GM12878 (cell line): ENCODE measurements at regions not wholly inside any gene's neighbourhood (a gene's known extent, or its start where the extent isn't known, plus 50 kb on each side); places are given as distances from the start of the nearest gene placed in this dataset.

Experiments used
- ATAC-seq: fragments of 200-7000 bp; cut with Tn5 transposase; 3 replicates; pipeline ENCODE4 v1.9.1; 2020; ENCODE audit warnings: mild to moderate bottlenecking, moderate library complexity
- BruUV-seq: library from RNA; stranded (reverse); fragments of 400-500 nt; replicated peaks from 2 replicates; lab custom pipeline; 2021; lab: Mats Ljungman, UMichigan
- CTCF ChIA-PET: fragments of 300-600 bp; sonication (Branson Sonifier 250); formaldehyde crosslinking; extraction: SDS; loops from one replicate; lab custom pipeline; 2021; ENCODE audit warnings: inconsistent platforms; lab: Yijun Ruan, JAX
- POLR2A ChIA-PET: fragments of 350-600 bp; formaldehyde crosslinking; extraction: SDS; loops from one replicate; lab custom pipeline; 2021; ENCODE audit warnings: inconsistent platforms; lab: Charles Lee
- RAD21 ChIA-PET: fragments of 300-600 bp; sonication (Branson Sonifier 250); formaldehyde crosslinking; loops from one replicate; lab custom pipeline; 2023; ENCODE audit warnings: antibody characterized with exemption; ENCODE audit not compliant: unreplicated experiment; lab: Charles Lee
- SMC1A ChIA-PET: fragments of 300-600 bp; sonication (Branson Sonifier 250); formaldehyde crosslinking; loops from one replicate; lab custom pipeline; 2023; ENCODE audit not compliant: unreplicated experiment, uncharacterized antibody; lab: Charles Lee
- DNase-seq: peaks from one replicate; pipeline ENCODE4 v3.0.0-alpha.2; 2011; ENCODE audit warnings: low read depth, low spot score
- FAIRE-seq: peaks from 3 replicates; lab custom pipeline; 2011; peaks lifted over from hg19 to GRCh38; lab: Jason Lieb, UNC
- H2AFZ ChIP-seq: 2 replicates; pipeline ENCODE4 v1.6.0; 2011; ENCODE audit warnings: low read depth, low read length, control low read depth; ENCODE audit not compliant: control insufficient read depth
- H3K27ac ChIP-seq: 2 replicates; pipeline ENCODE4 v1.5.1; 2011; ENCODE audit warnings: control low read depth; ENCODE audit not compliant: control insufficient read depth, insufficient read depth
- H3K27me3 ChIP-seq, 2 experiments: replicated peaks in 1 of 2; 2 replicates each; pipeline versions ENCODE4 v1.6.0 to v1.6.1; 2011; ENCODE audit warnings: low read length in 1 of 2; ENCODE audit not compliant: control insufficient read depth in 2 of 2, insufficient read depth in 2 of 2
- H3K36me3 ChIP-seq, 2 experiments: 2 replicates each; pipeline ENCODE4 v1.5.1; 2011; ENCODE audit warnings: low read length in 1 of 2; ENCODE audit not compliant: control insufficient read depth in 2 of 2, insufficient read depth in 2 of 2
- H3K4me1 ChIP-seq: 2 replicates; pipeline ENCODE4 v1.6.1; 2011; ENCODE audit warnings: mild to moderate bottlenecking, low read length, moderate library complexity, mixed read lengths; ENCODE audit not compliant: control insufficient read depth, insufficient read depth
- H3K4me2 ChIP-seq: 2 replicates; pipeline ENCODE4 v1.6.0; 2011; ENCODE audit warnings: control low read depth; ENCODE audit not compliant: control insufficient read depth, insufficient read depth
- H3K4me3 ChIP-seq: fragments of 200-600 bp; sonication (generic); 2 replicates; pipeline ENCODE4 v1.5.1; 2016
- H3K79me2 ChIP-seq: 2 replicates; pipeline ENCODE4 v1.6.0; 2011; ENCODE audit warnings: low read length; ENCODE audit not compliant: control insufficient read depth, insufficient read depth
- H3K9ac ChIP-seq: 2 replicates; pipeline ENCODE4 v1.8.0; 2011; ENCODE audit warnings: low read length, control low read depth, mixed read lengths; ENCODE audit not compliant: control insufficient read depth, insufficient read depth
- H3K9me3 ChIP-seq: replicated peaks from 3 replicates; pipeline ENCODE4 v1.5.1; 2011; ENCODE audit warnings: mild to moderate bottlenecking, low read length; ENCODE audit not compliant: control insufficient read depth, insufficient read depth
- H4K20me1 ChIP-seq: 2 replicates; pipeline ENCODE4 v1.6.0; 2011; ENCODE audit not compliant: control insufficient read depth, insufficient read depth
- ATF2 ChIP-seq: IDR thresholded peaks from 2 replicates; pipeline ENCODE4 v1.6.1; 2012; ENCODE audit warnings: low read length, inconsistent platforms
- ATF3 ChIP-seq: IDR thresholded peaks from 2 replicates; pipeline ENCODE4 v1.6.1; 2011; ENCODE audit warnings: low read depth, mild to moderate bottlenecking, low read length, moderate library complexity, borderline replicate concordance; ENCODE audit errors: extremely low read depth
- ATF7 ChIP-seq: fragments of 450-650 bp; IDR thresholded peaks from 2 replicates; pipeline ENCODE4 v1.6.1; 2016; ENCODE audit warnings: low read depth, mild to moderate bottlenecking
- CHD1 ChIP-seq: IDR thresholded peaks from 2 replicates; pipeline ENCODE4 v1.6.1; 2012; ENCODE audit warnings: low read depth, low read length, improper control_type of control experiment
- HDAC2 ChIP-seq: fragments of 200-600 bp; sonication (generic); IDR thresholded peaks from 2 replicates; pipeline ENCODE4 v1.6.1; 2017
- IKZF2 ChIP-seq, 2 experiments: fragments of 450-650 bp; IDR thresholded peaks; 2 replicates each; pipeline ENCODE4 v1.6.1; 2017; ENCODE audit warnings: mild to moderate bottlenecking in 2 of 2, moderate library complexity in 2 of 2
- KDM1A ChIP-seq: fragments of 200-600 bp; sonication (generic); IDR thresholded peaks from 2 replicates; pipeline ENCODE4 v1.6.1; 2016; ENCODE audit warnings: borderline replicate concordance
- MTA3 ChIP-seq: IDR thresholded peaks from 2 replicates; pipeline ENCODE4 v1.6.1; 2012; ENCODE audit warnings: low read length, inconsistent platforms, borderline replicate concordance
- NFXL1 ChIP-seq: fragments of 450-650 bp; IDR thresholded peaks from 2 replicates; pipeline ENCODE4 v1.6.1; 2017; ENCODE audit warnings: antibody characterized with exemption, mild to moderate bottlenecking, borderline replicate concordance
- PAX8 ChIP-seq: fragments of 450-650 bp; IDR thresholded peaks from 2 replicates; pipeline ENCODE4 v1.6.1; 2017; ENCODE audit warnings: mild to moderate bottlenecking, moderate library complexity
- POLR2AphosphoS5 ChIP-seq: IDR thresholded peaks from 2 replicates; pipeline ENCODE4 v1.6.1; 2011; ENCODE audit warnings: mild to moderate bottlenecking, low read length, inconsistent platforms
- RAD51 ChIP-seq: fragments of 450-650 bp; IDR thresholded peaks from 2 replicates; pipeline ENCODE4 v1.6.1; 2016; ENCODE audit warnings: moderate library complexity, mild to moderate bottlenecking, inconsistent platforms
- TCF12 ChIP-seq: IDR thresholded peaks from 2 replicates; pipeline ENCODE4 v1.6.1; 2011; ENCODE audit warnings: low read depth, mild to moderate bottlenecking, low read length
- ZBTB11 ChIP-seq: fragments of 450-650 bp; formaldehyde crosslinking; IDR thresholded peaks from 2 replicates; pipeline ENCODE4 v1.5.0; 2022; ENCODE audit warnings: mild to moderate bottlenecking, missing genetic modification characterization
- ZNF592 ChIP-seq: fragments of 450-650 bp; IDR thresholded peaks from 2 replicates; pipeline ENCODE4 v1.6.1; 2017; ENCODE audit warnings: mild to moderate bottlenecking, moderate library complexity
- ZNF622 ChIP-seq: fragments of 450-650 bp; IDR thresholded peaks from 2 replicates; pipeline ENCODE4 v1.6.1; 2017; ENCODE audit warnings: mild to moderate bottlenecking, inconsistent platforms
- WGBS: methylation state at CpG from one replicate; pipeline ENCODE4 v1.1.6; 2016; ENCODE audit warnings: low lambda C conversion rate; ENCODE audit not compliant: insufficient replicate concordance, insufficient coverage; ENCODE audit errors: missing lambda C conversion rate; 5-methylcytosine and 5-hydroxymethylcytosine counted together
- in situ Hi-C: fragments of 300-500 bp; cut with MboI; formaldehyde crosslinking; loops from 9 replicates; pipeline ENCODE4 v1.14.3; 2018; ENCODE audit warnings: mixed read lengths
- intact Hi-C: fragments of 100-400 bp; cut with micrococcal nuclease; formaldehyde crosslinking; loops from one replicate; pipeline ENCODE4 v1.14.2; 2022; ENCODE audit not compliant: unreplicated experiment

- no peak for TF ChIP-seq ATF2
- no peak for TF ChIP-seq ATF7
- TF ChIP-seq NFXL1 = no peak
- no peak for TF ChIP-seq RAD51
- no peak for TF ChIP-seq ZNF622
These were observed 61.1 kb upstream of the ACOT11 start (continued) for GRCh38 chr1:54486907-54487306.

GRCh38 chr1:54485416-54485815 lies 62.6 kb upstream of the ACOT11 start:
- ChIA-PET CTCF (interaction anchor here (1.3 to 1.9 kb wide), 2 partner anchors 78 to 174 kb away, joined by 3 to 7 read pairs; no protein-coding TSS in a partner anchor), RAD21 (interaction anchor here (5.4 kb wide), 1 partner anchor 213 kb away, joined by 37 read pairs; no protein-coding TSS in a partner anchor), SMC1A (no interaction called here), POLR2A (interaction anchor here (1.0 kb wide), 1 partner anchor 81 kb away, joined by 3 read pairs; no protein-coding TSS in a partner anchor)
- in situ Hi-C loops = loop anchor here (5.0 kb wide), 2 partner anchors 73 to 413 kb away; no protein-coding TSS in a partner anchor
- ATAC-seq = no peak
- no peak overlapping the region for H3K4me2 ChIP-seq
- WGBS = 23% methylated on average over 5 of the region's 5 CpGs
- no peak for DNase-seq
- no TSS peak for BruUV-seq
- H3K27ac ChIP-seq = no peak overlapping the region
- no peak overlapping the region for H2AFZ ChIP-seq
- peaks cover 12% of the 10 kb centered on the region for H3K4me1 ChIP-seq
- no peaks in the 10 kb centered on the region for H3K79me2 ChIP-seq
- H3K9ac ChIP-seq = no peak overlapping the region
- H3K36me3 ChIP-seq = no peaks in the 10 kb centered on the region
- 0 out of 4 replicates have a peak, but pooled peaks cover 0 to 2% of the 10 kb centered on the region in 2 experiments for H3K27me3 ChIP-seq
- FAIRE-seq = no peak
- no peak overlapping the region for H3K4me3 ChIP-seq
- intact Hi-C loops = loop anchor here (5.0 kb wide), 3 partner anchors 283 to 327 kb away; partner anchors contain the start of genes CYB5RL and MRPL37
- H4K20me1 ChIP-seq = no peaks in the 10 kb centered on the region
- no peaks in the 10 kb centered on the region for H3K9me3 ChIP-seq
- TF ChIP-seq IKZF2 (IDR thresholded peaks at IDR 0.05) (no peak), MTA3 (no peak), ZBTB11 (CRISPR knock-in tag) (no peak), ZNF592 (no peak), CHD1 (no peak), KDM1A (no peak), POLR2AphosphoS5 (no peak), HDAC2 (no peak), ATF3 (no peak), TCF12 (no peak), PAX8 (no peak)
